ENCODE measurements at regions not wholly inside any gene's neighbourhood (a gene's known extent, or its start where the extent isn't known, plus 50 kb on each side); places are given as distances from the start of the nearest gene placed in this dataset.

DNA sequence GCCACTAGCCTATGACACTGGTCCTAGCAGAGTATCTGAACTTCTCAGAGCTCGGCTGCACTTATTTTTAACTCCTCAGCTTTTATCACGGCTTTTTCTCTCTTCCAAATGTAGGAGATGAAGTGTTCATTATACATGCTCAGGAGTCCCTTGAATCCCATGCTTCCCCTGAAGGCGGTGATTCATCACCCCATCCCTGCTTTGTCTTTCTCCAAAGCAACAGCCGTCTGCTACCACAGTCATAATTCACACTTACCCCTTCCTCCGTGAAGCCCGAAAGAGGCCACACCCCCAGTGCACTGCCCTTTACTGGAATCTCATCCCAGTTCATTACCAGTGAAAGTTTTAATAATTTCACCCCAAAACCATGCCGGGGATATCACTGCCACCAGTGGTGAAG lies 301.5 kb upstream of the SHH start:
- no peak for DNase-seq
- intact Hi-C loops (cut with DNase I; ENCODE audit: low total_unique reads), result no loop called here

DNA sequence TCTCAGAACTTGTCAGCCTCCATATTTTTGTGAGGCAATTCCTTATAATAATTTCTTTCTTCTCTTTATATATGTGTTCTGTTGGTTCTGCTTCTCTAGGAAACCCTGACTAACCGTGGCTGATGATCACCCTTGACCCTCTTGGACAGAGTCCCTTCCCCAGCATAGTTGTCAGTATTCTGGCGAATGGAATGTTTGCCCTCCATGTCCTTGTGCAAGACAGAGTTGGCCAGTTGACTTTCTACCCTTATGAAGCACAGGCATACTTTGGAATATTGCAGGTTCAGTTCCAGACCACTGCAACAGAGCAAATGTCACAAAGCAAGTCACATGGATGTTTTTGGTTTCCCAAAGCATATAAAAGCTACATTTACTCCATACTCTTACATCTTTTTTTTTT lies 297.7 kb upstream of the SHH start:
- in situ Hi-C loops (cut with MboI; ENCODE audit: low sequenced_read_pairs in 4 of 4) (no loop called here), intact Hi-C loops (cut with DNase I; ENCODE audit: low total_unique reads) (no loop called here)
- TF ChIP-seq, protein P1, sequence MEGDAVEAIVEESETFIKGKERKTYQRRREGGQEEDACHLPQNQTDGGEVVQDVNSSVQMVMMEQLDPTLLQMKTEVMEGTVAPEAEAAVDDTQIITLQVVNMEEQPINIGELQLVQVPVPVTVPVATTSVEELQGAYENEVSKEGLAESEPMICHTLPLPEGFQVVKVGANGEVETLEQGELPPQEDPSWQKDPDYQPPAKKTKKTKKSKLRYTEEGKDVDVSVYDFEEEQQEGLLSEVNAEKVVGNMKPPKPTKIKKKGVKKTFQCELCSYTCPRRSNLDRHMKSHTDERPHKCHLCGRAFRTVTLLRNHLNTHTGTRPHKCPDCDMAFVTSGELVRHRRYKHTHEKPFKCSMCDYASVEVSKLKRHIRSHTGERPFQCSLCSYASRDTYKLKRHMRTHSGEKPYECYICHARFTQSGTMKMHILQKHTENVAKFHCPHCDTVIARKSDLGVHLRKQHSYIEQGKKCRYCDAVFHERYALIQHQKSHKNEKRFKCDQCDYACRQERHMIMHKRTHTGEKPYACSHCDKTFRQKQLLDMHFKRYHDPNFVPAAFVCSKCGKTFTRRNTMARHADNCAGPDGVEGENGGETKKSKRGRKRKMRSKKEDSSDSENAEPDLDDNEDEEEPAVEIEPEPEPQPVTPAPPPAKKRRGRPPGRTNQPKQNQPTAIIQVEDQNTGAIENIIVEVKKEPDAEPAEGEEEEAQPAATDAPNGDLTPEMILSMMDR (IDR thresholded peaks at IDR 0.05 in 4 of 5, conservative IDR thresholded peaks at IDR 0.05 in 1 of 5), result no peak
- TF ChIP-seq POLR2A (IDR thresholded peaks at IDR 0.05), result no peak
- DNase-seq, result no peak
- no peaks in the 10 kb centered on the region for H3K27me3 ChIP-seq
- no peaks in the 10 kb centered on the region for H3K4me1 ChIP-seq
- H3K4me3 ChIP-seq, result no peak overlapping the region
- H3K36me3 ChIP-seq, result no peaks in the 10 kb centered on the region
- no peak for ATAC-seq
- H3K9me3 ChIP-seq, result no peaks in the 10 kb centered on the region
- no peak overlapping the region for H3K27ac ChIP-seq

More for the DNA sequence above, 301.5 kb upstream of the SHH start:
- H3K27me3 ChIP-seq, result no peaks in the 10 kb centered on the region
- in situ Hi-C loops (cut with MboI; ENCODE audit: low sequenced_read_pairs in 4 of 4), result no loop called here
- H3K4me3 ChIP-seq, result no peak overlapping the region
- H3K9me3 ChIP-seq, result no peaks in the 10 kb centered on the region
- no peaks in the 10 kb centered on the region for H3K4me1 ChIP-seq
- TF ChIP-seq POLR2A (IDR thresholded peaks at IDR 0.05), result no peak
- TF ChIP-seq, protein P1 (IDR thresholded peaks at IDR 0.05 in 4 of 5, conservative IDR thresholded peaks at IDR 0.05 in 1 of 5), result no peak
- ATAC-seq, result no peak
- H3K27ac ChIP-seq, result no peak overlapping the region
- no peaks in the 10 kb centered on the region for H3K36me3 ChIP-seq

DNA sequence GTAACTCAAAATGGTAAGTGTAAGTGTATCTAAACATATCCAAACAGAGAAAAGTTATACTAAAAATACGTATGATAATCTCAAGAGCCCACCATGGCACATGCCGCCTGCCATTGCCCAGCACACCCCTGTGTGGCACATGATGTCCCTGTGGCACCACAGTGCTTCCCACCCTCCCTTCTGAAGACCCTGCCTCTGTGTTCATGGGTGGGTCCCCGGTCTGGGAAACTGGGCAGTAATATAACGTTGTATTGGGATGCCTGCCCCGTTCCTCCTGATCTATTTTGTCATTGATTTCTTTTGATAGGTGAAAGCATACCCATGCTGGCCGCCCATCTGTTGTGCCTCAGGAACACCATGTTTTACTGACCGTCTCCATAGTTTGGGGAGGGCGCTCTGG lies 296.8 kb upstream of the SHH start:
- Histone ChIP-seq H3K9me3 (no peaks in the 10 kb centered on the region), H3K27me3 (no peaks in the 10 kb centered on the region), H3K4me1 (no peaks in the 10 kb centered on the region), H3K27ac (no peak overlapping the region), H3K36me3 (no peaks in the 10 kb centered on the region), H3K4me3 (no peak overlapping the region)
- TF ChIP-seq, protein P1 (IDR thresholded peaks at IDR 0.05 in 4 of 5, conservative IDR thresholded peaks at IDR 0.05 in 1 of 5), result no peak
- no peak for TF ChIP-seq POLR2A (IDR thresholded peaks at IDR 0.05)
- intact Hi-C loops (cut with DNase I; ENCODE audit: low total_unique reads) (no loop called here), in situ Hi-C loops (cut with MboI; ENCODE audit: low sequenced_read_pairs in 4 of 4) (no loop called here)
- no peak for DNase-seq
- no peak for ATAC-seq

DNA sequence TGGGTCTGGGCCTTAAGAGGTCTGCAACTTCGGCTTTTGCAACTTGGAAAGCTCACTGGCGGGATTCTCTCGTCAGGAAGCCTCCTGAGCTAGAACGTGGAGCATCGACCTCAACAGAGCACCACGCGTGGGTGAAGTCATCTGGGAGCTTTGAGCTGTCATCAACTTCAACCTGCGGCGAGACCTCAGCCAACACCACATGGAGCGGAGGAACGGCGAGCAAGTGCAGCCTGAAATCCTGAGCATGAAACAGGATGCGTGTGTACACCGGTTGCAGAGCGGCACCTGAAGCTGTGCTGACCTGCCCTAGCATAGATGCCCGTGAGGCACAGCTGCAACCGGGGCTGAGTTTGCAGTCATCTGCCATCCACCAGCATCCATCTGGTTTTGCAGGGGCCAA lies 295.7 kb upstream of the SHH start:
- Histone ChIP-seq H3K4me3 (no peak overlapping the region), H3K9me3 (no peaks in the 10 kb centered on the region), H3K27me3 (no peaks in the 10 kb centered on the region), H3K27ac (no peak overlapping the region), H3K4me1 (no peaks in the 10 kb centered on the region), H3K36me3 (no peaks in the 10 kb centered on the region)
- ATAC-seq, result no peak
- in situ Hi-C loops (cut with MboI; ENCODE audit: low sequenced_read_pairs in 4 of 4), result no loop called here
- intact Hi-C loops (cut with DNase I; ENCODE audit: low total_unique reads), result no loop called here
- TF ChIP-seq POLR2A (IDR thresholded peaks at IDR 0.05), result no peak
- TF ChIP-seq, protein P1 (IDR thresholded peaks at IDR 0.05 in 4 of 5, conservative IDR thresholded peaks at IDR 0.05 in 1 of 5), result no peak
- no peak for DNase-seq

DNA sequence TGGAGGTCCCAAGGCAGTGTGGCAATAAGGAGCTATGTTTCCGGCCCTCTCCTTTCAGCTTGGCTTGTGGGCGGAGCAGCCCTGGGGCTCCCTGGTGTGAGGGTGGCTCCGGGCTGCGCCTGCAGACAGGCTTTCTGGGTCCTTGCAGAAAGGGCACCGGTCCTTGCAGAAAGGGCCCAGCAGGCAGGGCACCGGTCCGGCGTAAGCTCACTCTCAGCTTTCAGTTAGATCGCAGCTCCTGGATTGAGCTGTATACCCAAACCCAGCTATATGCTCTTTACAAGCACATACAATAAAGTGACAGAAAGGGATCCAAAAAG lies 293.8 kb upstream of the SHH start:
- intact Hi-C loops (cut with DNase I; ENCODE audit: low total_unique reads), result no loop called here
- no peak for ATAC-seq
- no peak overlapping the region for H3K4me3 ChIP-seq

More for the DNA sequence above, 293.8 kb upstream of the SHH start:
- Histone ChIP-seq H3K9me3 (no peaks in the 10 kb centered on the region), H3K36me3 (no peaks in the 10 kb centered on the region), H3K27me3 (no peaks in the 10 kb centered on the region), H3K27ac (no peak overlapping the region), H3K4me1 (no peaks in the 10 kb centered on the region)
- no peak for DNase-seq
- TF ChIP-seq, protein P1 (IDR thresholded peaks at IDR 0.05 in 4 of 5, conservative IDR thresholded peaks at IDR 0.05 in 1 of 5), result no peak
- no peak for TF ChIP-seq POLR2A (IDR thresholded peaks at IDR 0.05)
- in situ Hi-C loops (cut with MboI; ENCODE audit: low sequenced_read_pairs in 4 of 4), result no loop called here

Measured in gastrocnemius medialis (tissue), 4 donors.